RWPE1 (cell line): ENCODE measurements at regions not wholly inside any gene's neighbourhood (a gene's known extent, or its start where the extent isn't known, plus 50 kb on each side); places are given as distances from the start of the nearest gene placed in this dataset.

ENCODE experiments used
- CTCF ChIA-PET: fragments of 350-600 bp; sonication (Branson Sonifier 250); formaldehyde crosslinking; extraction: SDS; loops from one replicate; lab custom pipeline; 2021; lab: Yijun Ruan, JAX
- POLR2A ChIA-PET: fragments of 400-600 bp; formaldehyde crosslinking; extraction: SDS; loops from one replicate; lab custom pipeline; 2020; ENCODE audit warnings: antibody characterized with exemption; ENCODE audit not compliant: low non-redundant PET; lab: Yijun Ruan, JAX
- DNase-seq: peaks from one replicate; pipeline ENCODE4 v3.0.0; 2012; ENCODE audit warnings: low spot score
- H3K27ac ChIP-seq: fragments of 450-650 bp; 2 replicates; pipeline ENCODE4 v1.5.1; 2017
- TF ChIP-seq, protein P1 (sequence below): fragments of 450-650 bp; conservative IDR thresholded peaks from 2 replicates; pipeline ENCODE4 v1.5.1; 2017; ENCODE audit warnings: low read depth, mild to moderate bottlenecking

GRCh38 chr12:118513611-118514010 is 137.3 kb downstream of the SUDS3 start:
- H3K27ac ChIP-seq = no peak overlapping the region
- ChIA-PET POLR2A (no interaction called here), CTCF (no interaction called here)
- TF ChIP-seq, protein P1, sequence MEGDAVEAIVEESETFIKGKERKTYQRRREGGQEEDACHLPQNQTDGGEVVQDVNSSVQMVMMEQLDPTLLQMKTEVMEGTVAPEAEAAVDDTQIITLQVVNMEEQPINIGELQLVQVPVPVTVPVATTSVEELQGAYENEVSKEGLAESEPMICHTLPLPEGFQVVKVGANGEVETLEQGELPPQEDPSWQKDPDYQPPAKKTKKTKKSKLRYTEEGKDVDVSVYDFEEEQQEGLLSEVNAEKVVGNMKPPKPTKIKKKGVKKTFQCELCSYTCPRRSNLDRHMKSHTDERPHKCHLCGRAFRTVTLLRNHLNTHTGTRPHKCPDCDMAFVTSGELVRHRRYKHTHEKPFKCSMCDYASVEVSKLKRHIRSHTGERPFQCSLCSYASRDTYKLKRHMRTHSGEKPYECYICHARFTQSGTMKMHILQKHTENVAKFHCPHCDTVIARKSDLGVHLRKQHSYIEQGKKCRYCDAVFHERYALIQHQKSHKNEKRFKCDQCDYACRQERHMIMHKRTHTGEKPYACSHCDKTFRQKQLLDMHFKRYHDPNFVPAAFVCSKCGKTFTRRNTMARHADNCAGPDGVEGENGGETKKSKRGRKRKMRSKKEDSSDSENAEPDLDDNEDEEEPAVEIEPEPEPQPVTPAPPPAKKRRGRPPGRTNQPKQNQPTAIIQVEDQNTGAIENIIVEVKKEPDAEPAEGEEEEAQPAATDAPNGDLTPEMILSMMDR = no peak
- no peak for DNase-seq

DNA sequence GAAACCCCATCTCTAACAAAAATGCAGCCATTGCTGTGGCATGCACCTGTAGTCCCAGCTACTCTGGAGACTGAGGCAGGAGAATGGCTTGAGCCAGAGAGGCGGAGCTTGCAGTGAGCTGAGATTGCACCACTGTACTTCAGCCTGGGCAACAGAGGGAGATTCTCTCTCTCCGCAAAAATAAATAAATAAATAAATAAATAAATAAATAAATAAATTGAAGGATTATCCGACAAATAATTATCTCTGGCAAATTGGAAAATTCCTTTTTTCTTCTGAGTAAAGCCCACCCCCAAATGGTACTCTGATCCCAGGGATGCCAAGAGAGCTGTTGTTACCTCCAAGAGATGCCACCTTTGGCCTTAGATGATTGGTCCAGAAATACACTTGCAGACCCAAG is 137.9 kb downstream of the SUDS3 start:
- no peak for DNase-seq
- CTCF ChIA-PET = no interaction called here
- POLR2A ChIA-PET = no interaction called here
- no peak overlapping the region for H3K27ac ChIP-seq
- TF ChIP-seq, protein P1 = no peak

GRCh38 chr12:118520214-118521035 is 144.1 kb downstream of the SUDS3 start:
- DNase-seq = no peak
- CTCF ChIA-PET = no interaction called here
- POLR2A ChIA-PET = no interaction called here
- no peak overlapping the region for H3K27ac ChIP-seq
- TF ChIP-seq, protein P1 = no peak

DNA sequence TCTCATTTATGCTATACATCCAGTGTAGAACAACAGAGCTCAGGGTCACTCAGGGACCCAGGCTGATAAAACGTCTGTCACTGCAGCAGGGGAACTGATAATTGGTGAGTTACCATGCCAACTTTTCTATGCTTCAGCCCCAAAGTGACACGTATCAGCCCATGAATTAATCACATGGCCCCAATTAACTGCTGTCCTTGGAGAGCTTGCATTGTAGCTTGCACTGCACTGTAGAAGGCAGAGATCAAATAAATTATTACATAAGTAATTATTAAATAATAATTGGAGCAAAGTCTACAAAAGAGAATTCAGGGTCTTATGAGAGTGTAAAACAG is 144.6 kb downstream of the SUDS3 start:
- POLR2A ChIA-PET = no interaction called here
- TF ChIP-seq, protein P1 = no peak
- no peak for DNase-seq
- CTCF ChIA-PET = no interaction called here
- no peak overlapping the region for H3K27ac ChIP-seq

- POLR2A ChIA-PET = no interaction called here
- no peak for DNase-seq
- no peak overlapping the region for H3K27ac ChIP-seq
- TF ChIP-seq, protein P1 = no peak
- CTCF ChIA-PET = no interaction called here
Measured at GRCh38 chr12:118524446-118524845, 148.1 kb downstream of the SUDS3 start.

GRCh38 chr12:118525216-118525615 is 148.9 kb downstream of the SUDS3 start:
- POLR2A ChIA-PET = no interaction called here
- no peak for DNase-seq
- no peak overlapping the region for H3K27ac ChIP-seq
- CTCF ChIA-PET = no interaction called here
- TF ChIP-seq, protein P1 = no peak
